GM20000 (cell line): ENCODE measurements at regions not wholly inside any gene's neighbourhood (a gene's known extent, or its start where the extent isn't known, plus 50 kb on each side); places are given as distances from the start of the nearest gene placed in this dataset.
A peak's percentile ranks its signal among the peaks of the same experiment; 100 is the strongest.

Experiments
- DNase-seq: peaks from one replicate; pipeline ENCODE4 v3.0.0; 2012; ENCODE audit warnings: low spot score
- TF ChIP-seq, protein P1 (sequence below): IDR thresholded peaks from 2 replicates; pipeline ENCODE4 v1.5.1; 2012; ENCODE audit warnings: mild to moderate bottlenecking, control low read depth; ENCODE audit errors: extremely low read depth, missing control alignments

DNA sequence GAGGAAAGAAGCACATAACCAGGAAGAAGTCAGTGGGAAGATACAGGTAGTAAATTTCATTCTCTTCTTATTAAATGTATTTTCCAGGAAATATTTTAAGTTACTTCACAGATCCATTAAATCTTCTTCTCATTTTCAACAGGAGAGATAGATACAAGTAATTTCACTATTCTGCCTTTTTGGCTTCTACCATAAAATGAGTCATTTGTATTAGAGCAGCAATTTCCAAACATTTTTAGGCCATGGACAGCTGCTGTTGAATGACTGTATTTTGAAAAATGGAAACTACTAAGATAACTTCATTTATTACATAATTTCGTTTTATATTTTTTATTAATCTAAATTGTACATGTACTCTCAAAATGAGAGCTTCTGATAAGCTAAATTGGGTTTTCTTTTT, 809.6 kb upstream of the API5 start:
- DNase-seq = no peak

DNA sequence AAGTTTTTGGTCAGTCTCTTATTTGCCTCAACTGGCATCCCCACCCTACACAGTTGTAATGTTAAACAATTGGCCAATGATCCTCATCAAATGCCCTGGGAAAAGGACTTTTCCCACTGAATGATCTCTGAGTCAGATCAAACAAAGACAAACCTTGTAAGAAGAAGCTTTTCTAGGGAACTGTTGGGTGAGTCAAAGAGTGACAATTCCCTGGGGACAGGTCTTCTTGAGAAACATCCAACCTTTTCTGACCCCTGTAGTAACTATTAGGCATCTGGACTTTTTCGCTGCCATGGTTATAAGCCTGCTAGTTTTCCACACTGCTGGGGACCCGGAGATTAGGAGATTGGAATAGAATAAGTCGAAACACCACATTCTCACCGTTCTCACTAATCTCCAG, 789.8 kb upstream of the API5 start:
- DNase-seq = no peak
- TF ChIP-seq, protein P1, sequence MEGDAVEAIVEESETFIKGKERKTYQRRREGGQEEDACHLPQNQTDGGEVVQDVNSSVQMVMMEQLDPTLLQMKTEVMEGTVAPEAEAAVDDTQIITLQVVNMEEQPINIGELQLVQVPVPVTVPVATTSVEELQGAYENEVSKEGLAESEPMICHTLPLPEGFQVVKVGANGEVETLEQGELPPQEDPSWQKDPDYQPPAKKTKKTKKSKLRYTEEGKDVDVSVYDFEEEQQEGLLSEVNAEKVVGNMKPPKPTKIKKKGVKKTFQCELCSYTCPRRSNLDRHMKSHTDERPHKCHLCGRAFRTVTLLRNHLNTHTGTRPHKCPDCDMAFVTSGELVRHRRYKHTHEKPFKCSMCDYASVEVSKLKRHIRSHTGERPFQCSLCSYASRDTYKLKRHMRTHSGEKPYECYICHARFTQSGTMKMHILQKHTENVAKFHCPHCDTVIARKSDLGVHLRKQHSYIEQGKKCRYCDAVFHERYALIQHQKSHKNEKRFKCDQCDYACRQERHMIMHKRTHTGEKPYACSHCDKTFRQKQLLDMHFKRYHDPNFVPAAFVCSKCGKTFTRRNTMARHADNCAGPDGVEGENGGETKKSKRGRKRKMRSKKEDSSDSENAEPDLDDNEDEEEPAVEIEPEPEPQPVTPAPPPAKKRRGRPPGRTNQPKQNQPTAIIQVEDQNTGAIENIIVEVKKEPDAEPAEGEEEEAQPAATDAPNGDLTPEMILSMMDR = no peak

More for the DNA sequence above, 809.6 kb upstream of the API5 start:
- TF ChIP-seq, protein P1 = no peak

DNA sequence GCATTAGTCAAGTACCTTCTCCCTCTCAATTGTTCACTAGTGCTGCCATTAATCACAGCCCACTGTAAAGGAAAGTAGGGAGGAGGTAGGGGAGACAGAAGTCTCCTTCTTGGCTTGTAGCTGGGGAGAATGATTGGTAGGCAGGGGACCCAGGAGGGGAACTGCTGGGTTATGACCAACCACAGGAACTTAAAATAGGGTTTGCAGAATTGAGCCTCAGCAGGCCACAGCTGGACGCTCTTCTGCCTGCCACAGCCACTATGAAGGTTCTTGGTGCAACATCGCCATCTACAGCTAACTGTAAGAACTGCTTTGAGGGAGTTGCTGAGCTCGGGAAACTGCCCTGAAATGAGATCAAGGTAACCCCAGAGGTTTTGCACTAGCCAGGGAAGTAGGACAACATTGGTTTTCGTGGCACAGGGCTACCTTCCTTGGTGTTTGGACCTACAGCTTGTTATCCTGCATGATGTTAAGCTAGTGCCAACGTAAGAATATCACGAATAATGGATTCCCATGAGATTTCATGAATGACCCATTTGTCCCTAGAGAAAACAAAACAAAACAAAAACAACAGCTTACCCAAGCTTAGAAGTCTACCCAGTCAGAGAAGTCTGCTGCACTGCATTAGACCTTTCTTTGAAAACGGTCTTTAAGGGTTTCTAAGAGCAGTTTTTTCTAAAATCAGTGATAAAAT, 787.1 kb upstream of the API5 start:
- peak; percentile 46 for DNase-seq
- TF ChIP-seq, protein P1 = peak; percentile 80

DNA sequence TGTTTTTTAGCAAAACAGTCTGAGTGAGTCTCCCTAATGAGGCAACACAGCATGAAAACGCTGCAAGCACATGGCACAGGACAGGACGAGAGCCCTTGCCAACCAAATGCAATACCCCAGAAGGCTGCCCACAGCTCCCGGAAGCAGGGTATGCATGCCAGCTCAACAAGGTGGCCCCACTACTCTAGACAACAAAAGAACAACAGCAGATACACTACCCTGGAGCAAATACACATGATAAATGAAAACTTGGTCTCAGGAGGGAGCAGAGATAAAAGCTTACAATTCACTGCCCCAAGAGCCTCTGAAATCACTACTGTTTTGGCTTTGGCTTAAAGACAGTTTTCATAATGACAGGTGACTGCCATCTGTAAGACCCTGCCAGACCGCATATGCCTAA, 785.4 kb upstream of the API5 start:
- TF ChIP-seq, protein P1 = no peak
- no peak for DNase-seq

DNA sequence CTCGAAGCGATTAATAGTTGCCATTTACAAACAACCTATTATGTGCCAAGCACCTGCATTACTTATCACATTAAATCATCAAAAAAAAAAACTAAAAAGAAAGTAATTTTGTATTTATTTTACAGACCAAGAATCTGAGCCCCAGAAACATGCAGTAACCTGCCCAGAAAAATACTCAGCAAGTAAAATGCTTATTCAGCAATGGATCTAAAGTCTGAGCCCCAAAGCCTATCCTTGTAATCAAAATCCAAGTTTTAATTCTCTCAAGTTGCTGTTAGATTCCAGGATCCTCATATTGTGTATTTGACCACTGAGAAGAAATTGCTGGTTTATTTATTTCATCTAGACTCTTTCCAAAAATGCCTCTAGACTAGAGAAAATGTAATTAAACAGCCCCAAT, 783.3 kb upstream of the API5 start:
- no peak for DNase-seq
- TF ChIP-seq, protein P1 = no peak

DNA sequence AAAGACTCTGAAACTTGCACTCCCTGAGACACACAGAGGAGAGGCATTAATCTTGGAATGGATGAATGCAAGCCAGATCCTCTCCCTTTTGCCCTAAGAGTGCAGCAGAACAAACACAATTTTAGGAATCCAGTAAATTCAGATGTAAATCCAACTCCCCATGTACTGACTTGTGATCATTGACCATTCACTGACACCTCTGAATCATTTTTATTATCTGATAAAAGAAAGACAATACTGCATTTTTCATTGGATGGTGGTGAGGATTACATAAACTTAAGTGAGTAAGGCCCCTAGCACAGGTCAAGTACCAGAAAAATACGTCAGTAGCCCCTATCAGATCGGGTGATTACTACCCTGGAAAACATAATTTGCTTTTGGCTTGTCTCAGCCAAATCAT, 782.9 kb upstream of the API5 start:
- TF ChIP-seq, protein P1 = no peak
- DNase-seq = no peak

DNA sequence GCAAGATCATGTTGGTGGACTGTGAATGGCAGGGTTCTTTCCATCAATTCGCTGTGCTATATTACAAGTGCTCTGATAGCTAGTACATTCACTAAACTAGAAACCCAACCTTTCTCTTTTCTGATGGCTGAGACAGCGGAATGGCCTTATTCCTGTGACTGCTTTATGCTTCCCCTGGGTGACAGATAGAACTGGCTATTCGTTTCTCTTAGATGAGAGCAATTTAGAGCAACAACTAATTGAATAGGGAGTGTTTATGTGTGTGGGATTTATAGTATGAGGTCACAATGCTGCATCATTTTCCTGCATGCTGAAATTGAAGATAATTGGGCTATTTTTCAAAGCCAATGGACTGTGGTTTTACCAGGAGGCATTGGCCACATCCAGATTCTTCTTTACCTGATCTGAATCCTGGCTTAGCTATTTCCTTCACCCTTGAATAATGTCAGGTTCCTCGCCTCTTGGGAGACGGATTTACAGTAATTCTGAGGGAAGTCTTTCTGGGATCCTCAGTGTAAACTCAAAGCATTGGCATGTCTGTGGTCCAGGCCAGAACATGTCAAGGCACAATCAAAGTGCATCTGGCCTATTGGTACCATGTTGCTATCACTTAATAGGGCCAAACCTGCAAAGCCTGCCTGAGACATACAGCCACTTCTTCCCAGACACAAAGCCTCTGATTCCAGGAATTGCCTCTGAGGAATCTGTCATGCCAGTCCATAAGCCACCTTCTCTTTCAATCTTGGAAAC, 775.0 kb upstream of the API5 start:
- no peak for DNase-seq
- TF ChIP-seq, protein P1 = no peak
